Adipocyte (in vitro differentiated cells): ENCODE measurements at regions not wholly inside any gene's neighbourhood (a gene's known extent, or its start where the extent isn't known, plus 50 kb on each side); places are given as distances from the start of the nearest gene placed in this dataset.

Experiments
- DNase-seq: peaks from one replicate; pipeline ENCODE4 v3.0.0-alpha.2; 2015; ENCODE audit warnings: low read depth
- H3K27me3 ChIP-seq: replicated peaks from 2 replicates; pipeline ENCODE4 v1.7.0; 2013; ENCODE audit warnings: mild to moderate bottlenecking, low read length, moderate library complexity; ENCODE audit not compliant: control insufficient read depth, insufficient read depth
- H3K36me3 ChIP-seq: 2 replicates; pipeline ENCODE4 v1.7.0; 2013; ENCODE audit warnings: low read length, mild to moderate bottlenecking, moderate library complexity; ENCODE audit not compliant: control insufficient read depth, insufficient read depth, severe bottlenecking
- H3K4me1 ChIP-seq: 2 replicates; pipeline ENCODE4 v1.7.0; 2013; ENCODE audit warnings: mild to moderate bottlenecking, low read length, moderate library complexity; ENCODE audit not compliant: control insufficient read depth, insufficient read depth
- H3K4me3 ChIP-seq: 2 replicates; pipeline ENCODE4 v1.7.0; 2013; ENCODE audit warnings: mild to moderate bottlenecking, low read length, moderate library complexity
- H3K9ac ChIP-seq: 2 replicates; pipeline ENCODE4 v1.7.0; 2013; ENCODE audit warnings: mild to moderate bottlenecking, low read length, moderate library complexity
- H3K9me3 ChIP-seq: 2 replicates; pipeline ENCODE4 v1.7.0; 2013; ENCODE audit warnings: mild to moderate bottlenecking, low read length, moderate library complexity; ENCODE audit not compliant: control insufficient read depth

GRCh38 chr2:129759472-129760010 lies 219.9 kb upstream of the RAB6C start:
- Histone ChIP-seq H3K4me3 (no peak overlapping the region), H3K36me3 (no peaks in the 10 kb centered on the region), H3K27me3 (peaks cover 5% of the 10 kb centered on the region), H3K4me1 (peaks cover 18% of the 10 kb centered on the region), H3K9me3 (no peaks in the 10 kb centered on the region), H3K9ac (no peak overlapping the region)
- no peak for DNase-seq

- Histone ChIP-seq H3K9me3 (no peaks in the 10 kb centered on the region), H3K36me3 (no peaks in the 10 kb centered on the region), H3K4me1 (peaks cover 18% of the 10 kb centered on the region), H3K4me3 (no peak overlapping the region), H3K9ac (no peak overlapping the region), H3K27me3 (peaks cover 6% of the 10 kb centered on the region)
- DNase-seq, result no peak
These were observed 218.8 kb upstream of the RAB6C start for GRCh38 chr2:129760669-129761068.

- no peak overlapping the region for H3K9ac ChIP-seq
- no peaks in the 10 kb centered on the region for H3K36me3 ChIP-seq
- H3K4me3 ChIP-seq, result no peak overlapping the region
- H3K4me1 ChIP-seq, result peaks cover 18% of the 10 kb centered on the region
- no peaks in the 10 kb centered on the region for H3K9me3 ChIP-seq
- H3K27me3 ChIP-seq, result peaks cover 3% of the 10 kb centered on the region
- no peak for DNase-seq
These were observed 217.9 kb upstream of the RAB6C start for GRCh38 chr2:129761569-129762021.

GRCh38 chr2:129762386-129763189 lies 216.9 kb upstream of the RAB6C start:
- Histone ChIP-seq H3K27me3 (peaks cover 3% of the 10 kb centered on the region), H3K9ac (no peak overlapping the region), H3K36me3 (no peaks in the 10 kb centered on the region), H3K9me3 (no peaks in the 10 kb centered on the region), H3K4me3 (no peak overlapping the region), H3K4me1 (peaks cover 16% of the 10 kb centered on the region)
- no peak for DNase-seq

- Histone ChIP-seq H3K9ac (no peak overlapping the region), H3K4me1 (peaks cover 8% of the 10 kb centered on the region), H3K4me3 (no peak overlapping the region), H3K36me3 (no peaks in the 10 kb centered on the region), H3K27me3 (peaks cover 6% of the 10 kb centered on the region), H3K9me3 (no peaks in the 10 kb centered on the region)
- no peak for DNase-seq
These were observed 216.1 kb upstream of the RAB6C start for GRCh38 chr2:129763190-129763846.

- DNase-seq, result no peak
- peaks cover 10% of the 10 kb centered on the region for H3K27me3 ChIP-seq
- no peaks in the 10 kb centered on the region for H3K9me3 ChIP-seq
- no peaks in the 10 kb centered on the region for H3K36me3 ChIP-seq
- H3K4me1 ChIP-seq, result peaks cover 2% of the 10 kb centered on the region
- no peak overlapping the region for H3K4me3 ChIP-seq
- no peak overlapping the region for H3K9ac ChIP-seq
These were observed 215.5 kb upstream of the RAB6C start for GRCh38 chr2:129763966-129764365.

GRCh38 chr2:129764376-129765325 lies 214.8 kb upstream of the RAB6C start:
- Histone ChIP-seq H3K27me3 (peaks cover 10% of the 10 kb centered on the region), H3K4me3 (no peak overlapping the region), H3K36me3 (no peaks in the 10 kb centered on the region), H3K9me3 (no peaks in the 10 kb centered on the region), H3K4me1 (no peaks in the 10 kb centered on the region), H3K9ac (no peak overlapping the region)
- no peak for DNase-seq

GRCh38 chr2:129765326-129765677 lies 214.2 kb upstream of the RAB6C start:
- no peak overlapping the region for H3K4me3 ChIP-seq
- H3K9me3 ChIP-seq, result no peaks in the 10 kb centered on the region
- H3K4me1 ChIP-seq, result no peaks in the 10 kb centered on the region
- no peak for DNase-seq
- no peak overlapping the region for H3K9ac ChIP-seq
- H3K36me3 ChIP-seq, result no peaks in the 10 kb centered on the region
- peaks cover 10% of the 10 kb centered on the region for H3K27me3 ChIP-seq

GRCh38 chr2:129765678-129766351 lies 213.7 kb upstream of the RAB6C start:
- no peak overlapping the region for H3K4me3 ChIP-seq
- no peak for DNase-seq
- H3K27me3 ChIP-seq, result peaks cover 10% of the 10 kb centered on the region

GRCh38 chr2:129766374-129766993 lies 213.0 kb upstream of the RAB6C start:
- Histone ChIP-seq H3K27me3 (peaks cover 10% of the 10 kb centered on the region), H3K9me3 (no peaks in the 10 kb centered on the region), H3K9ac (no peak overlapping the region), H3K36me3 (no peaks in the 10 kb centered on the region), H3K4me3 (no peak overlapping the region), H3K4me1 (no peaks in the 10 kb centered on the region)
- DNase-seq, result no peak

More at GRCh38 chr2:129765678-129766351, 213.7 kb upstream of the RAB6C start:
- no peaks in the 10 kb centered on the region for H3K9me3 ChIP-seq
- H3K9ac ChIP-seq, result no peak overlapping the region
- no peaks in the 10 kb centered on the region for H3K36me3 ChIP-seq
- no peaks in the 10 kb centered on the region for H3K4me1 ChIP-seq
